T-helper 2 cell treated with Interferon-gamma antibody and Interleukin-4, amounts not matched to agents 5 μg/mL and 100 μg/mL, for 36 hours (primary cell): ENCODE measurements at regions not wholly inside any gene's neighbourhood (a gene's known extent, or its start where the extent isn't known, plus 50 kb on each side); places are given as distances from the start of the nearest gene placed in this dataset.
"Not testable (repeated sequence)": the region's sequence is repeated elsewhere in the genome, so short reads cannot be mapped to it uniquely, and the experiment has no call there.

Source experiments
- DNase-seq: peaks from one replicate; pipeline ENCODE4 v3.0.0; 2021; ENCODE audit warnings: low spot score
- H3K27ac Mint-ChIP-seq: one replicate; pipeline ENCODE4 v1.8.0; 2021; ENCODE audit warnings: mild to moderate bottlenecking, mixed read lengths
- H3K27me3 Mint-ChIP-seq: one replicate; pipeline ENCODE4 v1.8.0; 2021; ENCODE audit warnings: low read depth, mixed read lengths
- H3K36me3 Mint-ChIP-seq: one replicate; pipeline ENCODE4 v1.8.0; 2021; ENCODE audit warnings: low read depth, mixed read lengths
- H3K4me1 Mint-ChIP-seq: one replicate; pipeline ENCODE4 v1.8.0; 2021; ENCODE audit warnings: low read depth, mixed read lengths
- H3K4me3 Mint-ChIP-seq: one replicate; pipeline ENCODE4 v1.8.0; 2022; ENCODE audit warnings: mild to moderate bottlenecking, moderate library complexity, mixed read lengths
- H3K9me3 Mint-ChIP-seq: one replicate; pipeline ENCODE4 v1.8.0; 2021; ENCODE audit warnings: mixed read lengths

DNA sequence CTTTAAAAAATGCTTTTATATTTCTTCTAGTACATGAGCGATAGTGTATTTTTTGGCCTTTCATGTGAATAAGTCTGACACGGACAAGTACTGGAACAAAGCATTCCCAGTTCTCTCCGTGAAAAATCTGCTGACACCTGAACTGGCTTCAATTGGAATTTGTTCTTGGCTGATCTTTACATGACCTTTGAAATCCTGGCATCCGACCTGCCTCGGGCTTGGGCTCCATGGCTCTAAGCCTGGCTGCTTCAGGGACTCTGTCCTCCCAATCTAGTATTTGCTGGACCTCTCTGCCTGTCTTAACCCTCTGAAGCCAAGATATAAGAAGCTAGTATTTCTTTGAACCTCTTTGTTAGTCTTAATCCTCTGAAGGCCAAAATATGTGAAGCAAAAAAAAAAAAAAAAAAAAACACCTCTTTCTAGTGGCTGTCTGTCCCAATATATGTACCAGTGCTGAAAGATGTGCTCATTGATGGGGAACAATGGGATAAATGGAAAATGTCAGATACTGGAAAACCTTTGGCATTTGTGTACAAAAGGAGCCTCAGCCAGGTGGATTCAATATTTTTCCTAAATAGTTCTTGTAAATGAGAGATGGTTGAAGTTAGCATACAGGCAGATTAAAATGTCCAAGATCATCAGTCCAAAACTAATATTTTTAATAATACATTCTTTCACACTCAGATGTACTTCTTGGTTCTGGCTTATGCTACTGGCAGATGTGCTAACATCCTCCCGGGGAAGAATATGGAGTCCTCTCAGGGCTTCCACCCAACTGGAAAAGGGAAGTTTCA lies 470.6 kb downstream of the TUSC1 start:
- no peak for DNase-seq
- H3K4me3 Mint-ChIP-seq, result no peak overlapping the region
- H3K9me3 Mint-ChIP-seq, result peaks cover 51% of the 10 kb centered on the region
- H3K27me3 Mint-ChIP-seq, result no peaks in the 10 kb centered on the region
- H3K36me3 Mint-ChIP-seq, result no peaks in the 10 kb centered on the region
- H3K27ac Mint-ChIP-seq, result no peak overlapping the region
- H3K4me1 Mint-ChIP-seq, result no peaks in the 10 kb centered on the region

DNA sequence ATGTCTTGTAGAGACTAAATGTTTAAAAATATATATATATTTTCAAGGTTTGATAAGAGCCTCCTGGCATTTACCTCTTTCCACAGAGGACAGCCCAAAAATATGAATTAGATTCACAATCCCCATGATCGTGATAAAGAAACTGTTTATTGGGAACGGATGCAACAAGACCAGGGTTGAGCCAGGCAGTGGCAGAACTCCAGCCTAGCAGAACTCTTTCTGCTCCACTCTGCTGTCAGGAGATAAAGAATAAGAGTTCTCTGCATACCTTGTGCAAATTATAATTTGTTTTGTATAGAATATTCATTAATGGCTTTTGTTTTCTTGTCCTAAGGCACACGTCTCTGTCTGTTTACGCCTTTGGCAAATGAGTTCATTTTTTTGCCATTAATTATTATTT lies 472.2 kb downstream of the TUSC1 start:
- Mint-ChIP-seq H3K27ac (no peak overlapping the region), H3K9me3 (peaks cover 52% of the 10 kb centered on the region), H3K4me1 (no peaks in the 10 kb centered on the region), H3K27me3 (no peaks in the 10 kb centered on the region), H3K4me3 (no peak overlapping the region), H3K36me3 (no peaks in the 10 kb centered on the region)
- no peak for DNase-seq

DNA sequence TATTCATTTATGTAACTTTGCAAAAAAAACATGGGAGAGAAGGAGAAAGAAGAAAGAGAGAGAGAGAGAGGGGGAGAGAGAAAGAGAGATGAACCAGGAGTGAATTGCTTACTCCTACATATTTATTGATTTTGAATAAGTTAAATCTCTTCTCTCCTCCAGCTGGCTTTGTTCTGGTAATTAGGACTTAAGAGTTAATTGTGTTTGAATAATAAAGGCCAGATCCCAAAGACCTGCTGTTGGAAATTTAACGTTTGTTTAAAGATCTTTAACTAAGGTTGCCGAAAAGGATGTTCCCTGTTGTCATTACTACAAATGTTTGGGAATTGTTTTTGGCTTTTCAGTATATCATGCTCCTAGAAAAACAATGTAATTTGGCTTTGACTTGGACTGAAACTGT lies 473.0 kb downstream of the TUSC1 start:
- Mint-ChIP-seq H3K9me3 (peaks cover 56% of the 10 kb centered on the region), H3K4me1 (no peaks in the 10 kb centered on the region), H3K36me3 (no peaks in the 10 kb centered on the region), H3K4me3 (no peak overlapping the region), H3K27me3 (no peaks in the 10 kb centered on the region), H3K27ac (no peak overlapping the region)
- DNase-seq, result no peak

GRCh38 chr9:25177858-25178257 lies 500.4 kb downstream of the TUSC1 start:
- H3K36me3 Mint-ChIP-seq, result no peaks in the 10 kb centered on the region
- H3K27ac Mint-ChIP-seq, result no peak overlapping the region
- no peaks in the 10 kb centered on the region for H3K27me3 Mint-ChIP-seq
- no peaks in the 10 kb centered on the region for H3K4me1 Mint-ChIP-seq
- no peak for DNase-seq
- H3K4me3 Mint-ChIP-seq, result no peak overlapping the region
- H3K9me3 Mint-ChIP-seq, result peaks cover 47% of the 10 kb centered on the region

DNA sequence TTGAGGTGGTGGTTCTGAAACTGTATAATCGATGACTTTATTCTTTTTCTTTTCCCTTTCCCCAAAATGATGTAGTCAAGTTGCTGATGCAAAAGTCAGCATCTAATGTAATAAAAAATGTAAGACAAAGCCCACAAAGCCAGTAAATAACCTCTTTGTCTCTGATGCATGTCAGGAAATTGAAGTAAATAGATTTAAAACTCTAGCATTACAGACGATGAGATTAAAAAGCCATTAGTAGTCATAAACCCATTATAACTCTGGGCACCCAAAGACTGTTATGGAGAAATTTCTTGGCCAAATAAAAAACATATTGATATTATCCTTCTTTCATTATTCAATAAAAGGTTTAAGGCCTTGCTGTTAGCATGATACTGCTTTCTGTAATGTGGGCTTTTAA lies 548.7 kb downstream of the TUSC1 start:
- H3K9me3 Mint-ChIP-seq, result peaks cover 38% of the 10 kb centered on the region
- no peaks in the 10 kb centered on the region for H3K36me3 Mint-ChIP-seq
- H3K27me3 Mint-ChIP-seq, result no peaks in the 10 kb centered on the region
- no peaks in the 10 kb centered on the region for H3K4me1 Mint-ChIP-seq
- H3K4me3 Mint-ChIP-seq, result no peak overlapping the region
- no peak overlapping the region for H3K27ac Mint-ChIP-seq
- DNase-seq, result no peak

GRCh38 chr9:25121811-25122210 lies 556.4 kb downstream of the TUSC1 start:
- no peak overlapping the region for H3K27ac Mint-ChIP-seq
- DNase-seq, result no peak
- H3K9me3 Mint-ChIP-seq, result peaks cover 45% of the 10 kb centered on the region
- no peaks in the 10 kb centered on the region for H3K27me3 Mint-ChIP-seq
- H3K4me1 Mint-ChIP-seq, result no peaks in the 10 kb centered on the region
- H3K36me3 Mint-ChIP-seq, result no peaks in the 10 kb centered on the region
- H3K4me3 Mint-ChIP-seq, result no peak overlapping the region

DNA sequence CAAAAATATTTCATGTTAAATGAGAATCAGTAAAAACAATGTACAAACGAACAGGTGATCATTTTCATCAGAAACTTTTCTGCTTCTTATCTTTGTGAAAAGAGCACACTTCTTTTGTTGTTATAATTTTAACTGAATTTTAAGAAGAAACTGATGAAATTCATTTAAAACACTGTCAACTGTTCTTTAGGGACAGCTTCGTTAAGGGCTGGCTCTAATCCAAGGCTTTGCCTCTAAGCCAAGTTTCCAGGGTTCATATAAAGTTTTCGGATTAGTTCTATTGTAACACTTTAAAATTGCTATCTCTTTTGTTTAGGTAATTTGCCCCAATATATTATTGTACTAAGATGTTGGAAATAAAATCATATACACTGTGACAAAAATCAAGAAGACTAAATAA lies 559.2 kb downstream of the TUSC1 start:
- Mint-ChIP-seq H3K4me3 (no peak overlapping the region), H3K27ac (no peak overlapping the region), H3K4me1 (no peaks in the 10 kb centered on the region), H3K27me3 (no peaks in the 10 kb centered on the region), H3K36me3 (no peaks in the 10 kb centered on the region), H3K9me3 (peaks cover 44% of the 10 kb centered on the region)
- no peak for DNase-seq

DNA sequence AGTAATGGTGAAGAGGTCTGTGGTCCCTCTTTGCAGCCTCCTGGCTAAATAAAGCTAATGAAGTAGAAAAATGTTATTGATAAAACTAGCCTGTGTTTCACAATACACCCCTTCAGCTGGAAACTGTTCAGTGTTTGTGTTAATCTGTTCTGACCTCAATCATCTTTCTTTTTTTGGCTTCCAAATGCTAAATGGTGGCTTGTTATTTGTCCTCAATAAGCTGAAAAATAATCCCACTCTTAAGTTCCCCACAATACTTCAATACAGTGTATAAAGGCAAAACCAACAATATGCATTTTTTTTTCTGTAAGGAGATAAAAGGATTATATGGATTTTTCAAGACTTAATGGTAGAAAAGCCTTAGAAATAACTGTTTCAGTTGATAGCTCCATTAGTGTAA lies 560.5 kb downstream of the TUSC1 start:
- no peak for DNase-seq
- Mint-ChIP-seq H3K4me1 (no peaks in the 10 kb centered on the region), H3K27ac (no peak overlapping the region), H3K27me3 (no peaks in the 10 kb centered on the region), H3K36me3 (no peaks in the 10 kb centered on the region), H3K9me3 (peaks cover 40% of the 10 kb centered on the region), H3K4me3 (no peak overlapping the region)

- H3K27ac Mint-ChIP-seq, H3K27me3 Mint-ChIP-seq, H3K4me3 Mint-ChIP-seq, H3K36me3 Mint-ChIP-seq, H3K4me1 Mint-ChIP-seq, DNase-seq: not testable (repeated sequence)
- H3K9me3 Mint-ChIP-seq, result peaks cover 41% of the 10 kb centered on the region
These were observed 556.5 kb upstream of the IZUMO3 start for GRCh38 chr9:25102204-25102603.

GRCh38 chr9:25094518-25094917 lies 548.8 kb upstream of the IZUMO3 start:
- H3K9me3 Mint-ChIP-seq, result peaks cover 56% of the 10 kb centered on the region
- H3K4me1 Mint-ChIP-seq, result no peaks in the 10 kb centered on the region
- DNase-seq, result no peak
- H3K27ac Mint-ChIP-seq, result no peak overlapping the region
- no peaks in the 10 kb centered on the region for H3K27me3 Mint-ChIP-seq
- no peaks in the 10 kb centered on the region for H3K36me3 Mint-ChIP-seq
- H3K4me3 Mint-ChIP-seq, result no peak overlapping the region

- no peaks in the 10 kb centered on the region for H3K36me3 Mint-ChIP-seq
- no peaks in the 10 kb centered on the region for H3K4me1 Mint-ChIP-seq
These were observed 532.5 kb upstream of the IZUMO3 start for GRCh38 chr9:25078202-25078601.

DNA sequence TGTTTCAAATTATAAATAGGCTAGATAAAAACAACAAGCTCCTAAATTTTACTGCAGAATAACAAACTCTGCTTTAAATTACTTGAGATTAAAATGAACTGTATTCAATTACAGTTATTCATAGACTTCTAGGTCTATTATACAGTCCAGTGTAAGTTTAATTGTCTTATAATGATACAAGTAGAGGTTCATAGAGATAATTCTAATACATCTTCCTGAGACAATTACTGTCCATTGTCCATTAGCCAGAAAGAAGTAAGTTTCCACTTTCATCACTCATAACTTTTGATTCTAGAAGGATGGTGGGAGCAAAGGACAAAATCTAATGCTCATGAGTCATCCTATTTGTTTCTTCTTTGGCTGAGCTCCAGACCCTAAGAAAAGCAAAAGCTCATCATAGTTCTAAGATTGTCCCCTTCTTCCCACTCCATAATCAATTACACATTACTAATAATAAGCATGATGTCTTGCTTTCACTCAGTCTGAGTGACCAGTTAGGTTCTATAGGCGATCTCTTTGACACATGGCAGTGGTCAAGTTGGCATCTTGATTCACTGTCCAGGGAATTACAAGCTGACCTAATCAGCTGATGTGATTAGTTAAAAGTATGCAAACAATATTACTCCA lies 502.5 kb upstream of the IZUMO3 start:
- no peak overlapping the region for H3K27ac Mint-ChIP-seq
- no peaks in the 10 kb centered on the region for H3K36me3 Mint-ChIP-seq
- no peaks in the 10 kb centered on the region for H3K27me3 Mint-ChIP-seq
- H3K9me3 Mint-ChIP-seq, result peaks cover 56% of the 10 kb centered on the region
- no peak for DNase-seq
- H3K4me1 Mint-ChIP-seq, result no peaks in the 10 kb centered on the region
- no peak overlapping the region for H3K4me3 Mint-ChIP-seq

More at GRCh38 chr9:25078202-25078601, 532.5 kb upstream of the IZUMO3 start:
- Mint-ChIP-seq H3K9me3 (peaks cover 30% of the 10 kb centered on the region), H3K4me3 (no peak overlapping the region), H3K27ac (no peak overlapping the region), H3K27me3 (no peaks in the 10 kb centered on the region)
- no peak for DNase-seq

DNA sequence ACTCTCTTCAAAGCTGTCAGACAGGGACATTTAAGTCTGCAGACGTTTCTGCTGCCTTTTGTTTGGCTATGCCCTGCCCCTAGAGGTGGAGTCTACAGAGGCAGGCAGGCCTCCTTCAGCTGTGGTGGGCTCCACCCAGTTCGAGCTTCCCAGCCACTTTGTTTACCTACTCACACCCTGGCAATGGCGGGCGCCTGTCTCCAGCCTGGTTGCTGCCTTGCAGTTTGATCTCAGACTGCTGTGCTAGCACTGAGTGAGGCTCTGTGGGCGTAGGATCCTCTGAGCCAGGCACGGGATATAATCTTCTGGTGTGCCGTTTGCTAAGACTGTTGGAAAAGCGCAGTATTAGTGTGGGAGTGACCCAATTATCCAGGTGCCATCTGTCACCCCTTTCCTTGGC lies 499.8 kb upstream of the IZUMO3 start:
- not testable (repeated sequence) for H3K36me3 Mint-ChIP-seq, H3K4me1 Mint-ChIP-seq, H3K4me3 Mint-ChIP-seq, H3K27ac Mint-ChIP-seq, DNase-seq, H3K27me3 Mint-ChIP-seq
- peaks cover 63% of the 10 kb centered on the region for H3K9me3 Mint-ChIP-seq

GRCh38 chr9:25029743-25030142 lies 484.0 kb upstream of the IZUMO3 start:
- H3K36me3 Mint-ChIP-seq, result no peaks in the 10 kb centered on the region
- H3K4me1 Mint-ChIP-seq, result no peaks in the 10 kb centered on the region
- no peaks in the 10 kb centered on the region for H3K27me3 Mint-ChIP-seq
- H3K9me3 Mint-ChIP-seq, result peaks cover 39% of the 10 kb centered on the region
- no peak overlapping the region for H3K27ac Mint-ChIP-seq
- no peak overlapping the region for H3K4me3 Mint-ChIP-seq
- no peak for DNase-seq

- no peaks in the 10 kb centered on the region for H3K4me1 Mint-ChIP-seq
- no peaks in the 10 kb centered on the region for H3K36me3 Mint-ChIP-seq
- H3K4me3 Mint-ChIP-seq, result no peak overlapping the region
- H3K27ac Mint-ChIP-seq, result no peak overlapping the region
- DNase-seq, result no peak
- H3K9me3 Mint-ChIP-seq, result peaks cover 54% of the 10 kb centered on the region
- no peaks in the 10 kb centered on the region for H3K27me3 Mint-ChIP-seq
These were observed 480.0 kb upstream of the IZUMO3 start for GRCh38 chr9:25025686-25026085.
